ENCODE measurements at regions not wholly inside any gene's neighbourhood (a gene's known extent, or its start where the extent isn't known, plus 50 kb on each side); places are given as distances from the start of the nearest gene placed in this dataset.

DNA sequence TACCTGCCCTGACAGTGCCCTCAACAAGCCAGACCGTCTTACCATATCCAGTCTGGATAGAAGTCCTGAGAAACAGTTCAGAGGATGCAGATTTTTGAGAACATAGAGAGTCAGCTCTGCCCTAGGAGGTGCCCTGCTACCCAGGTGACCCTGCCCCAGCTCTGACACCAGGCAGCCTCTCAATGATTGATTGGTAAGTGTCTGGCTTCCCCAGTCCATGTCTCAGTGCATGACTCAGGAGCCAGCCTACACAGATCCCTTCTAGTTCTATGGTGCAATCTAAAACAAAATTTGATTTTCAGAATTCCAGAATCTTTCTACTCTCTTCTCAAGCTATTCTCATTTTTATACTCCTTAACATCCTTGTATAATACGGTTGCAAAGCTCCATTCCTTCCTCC is 292.1 kb downstream of the VPS13C start:
- Mint-ChIP-seq H3K4me3 (no peak overlapping the region), H3K27me3 (peaks cover 24 to 41% of the 10 kb centered on the region in 2 donors), H3K36me3 (peaks cover 0 to 3% (median 0%) of the 10 kb centered on the region in 3 donors), H3K9me3 (peaks cover 12 to 25% (median 16%) of the 10 kb centered on the region in 5 donors), H3K27ac (no peak overlapping the region), H3K4me1 (no peaks in the 10 kb centered on the region)
- Histone ChIP-seq H3K27me3 (ENCODE audit: insufficient read depth, low read length, poor library complexity, severe bottlenecking) (no peaks in the 10 kb centered on the region), H3K27ac (ENCODE audit: low read depth, low read length) (no peak overlapping the region), H3K36me3 (ENCODE audit: insufficient read depth, low read length) (no peaks in the 10 kb centered on the region), H3K4me3 (ENCODE audit: low read length) (no peak overlapping the region), H3K9me3 (ENCODE audit: low read length) (no peaks in the 10 kb centered on the region), H3K4me1 (ENCODE audit: insufficient read depth, low read length) (no peaks in the 10 kb centered on the region)
- no peak for DNase-seq
- ChIA-PET CTCF (no interaction called here), POLR2A (no interaction called here)

- Mint-ChIP-seq H3K4me1 (no peaks in the 10 kb centered on the region), H3K27ac (no peak overlapping the region)
- POLR2A ChIA-PET, result no interaction called here
Measured at GRCh38 chr15:61764981-61765380, 295.3 kb downstream of the VPS13C start.

DNA sequence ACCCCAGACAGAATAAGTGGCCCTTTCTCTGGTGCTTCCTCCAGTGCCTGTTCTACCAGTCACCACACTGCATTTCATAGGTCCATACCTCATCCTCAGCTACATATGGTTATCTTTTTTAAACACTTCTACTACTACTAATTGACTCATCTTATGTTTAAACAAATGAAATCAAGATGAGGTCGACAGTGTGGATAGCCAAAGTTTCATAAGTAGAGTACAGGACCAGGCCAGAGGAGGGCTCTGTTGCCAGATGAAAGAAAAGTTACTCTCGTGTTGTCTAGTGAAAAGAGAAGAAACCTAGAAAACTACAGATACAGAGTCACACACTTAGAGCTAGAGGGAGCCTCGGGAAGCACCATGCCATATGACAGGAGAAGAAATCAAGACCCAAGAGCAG is 296.1 kb downstream of the VPS13C start:
- POLR2A ChIA-PET, result no interaction called here
- no peak for DNase-seq
- H3K27me3 ChIP-seq (ENCODE audit: insufficient read depth, low read length, poor library complexity, severe bottlenecking), result no peaks in the 10 kb centered on the region
- H3K27me3 Mint-ChIP-seq, result peaks cover 31 to 64% of the 10 kb centered on the region in 2 donors
- no peaks in the 10 kb centered on the region for H3K9me3 ChIP-seq (ENCODE audit: low read length)
- peaks cover 0 to 2% (median 0%) of the 10 kb centered on the region in 5 donors for H3K9me3 Mint-ChIP-seq
- CTCF ChIA-PET, result no interaction called here
- no peaks in the 10 kb centered on the region for H3K4me1 Mint-ChIP-seq
- H3K27ac Mint-ChIP-seq, result no peak overlapping the region
- no peaks in the 10 kb centered on the region for H3K4me1 ChIP-seq (ENCODE audit: insufficient read depth, low read length)
- H3K27ac ChIP-seq (ENCODE audit: low read depth, low read length), result no peak overlapping the region
- no peak overlapping the region for H3K4me3 Mint-ChIP-seq
- H3K36me3 Mint-ChIP-seq, result no peaks in the 10 kb centered on the region
- H3K4me3 ChIP-seq (ENCODE audit: low read length), result no peak overlapping the region
- no peaks in the 10 kb centered on the region for H3K36me3 ChIP-seq (ENCODE audit: insufficient read depth, low read length)

More at GRCh38 chr15:61764981-61765380, 295.3 kb downstream of the VPS13C start:
- H3K27me3 ChIP-seq (ENCODE audit: insufficient read depth, low read length, poor library complexity, severe bottlenecking), result no peaks in the 10 kb centered on the region
- no peaks in the 10 kb centered on the region for H3K4me1 ChIP-seq (ENCODE audit: insufficient read depth, low read length)
- Mint-ChIP-seq H3K4me3 (no peak overlapping the region), H3K36me3 (no peaks in the 10 kb centered on the region), H3K9me3 (peaks cover 0 to 4% (median 0%) of the 10 kb centered on the region in 5 donors), H3K27me3 (peaks cover 29 to 59% of the 10 kb centered on the region in 2 donors)
- no peak for DNase-seq
- H3K27ac ChIP-seq (ENCODE audit: low read depth, low read length), result no peak overlapping the region
- no peak overlapping the region for H3K4me3 ChIP-seq (ENCODE audit: low read length)
- no peaks in the 10 kb centered on the region for H3K36me3 ChIP-seq (ENCODE audit: insufficient read depth, low read length)
- H3K9me3 ChIP-seq (ENCODE audit: low read length), result no peaks in the 10 kb centered on the region
- CTCF ChIA-PET, result no interaction called here

GRCh38 chr15:61762676-61763075 is 297.6 kb downstream of the VPS13C start:
- H3K27me3 Mint-ChIP-seq, result peaks cover 25 to 64% of the 10 kb centered on the region in 2 donors
- no peak overlapping the region for H3K4me3 Mint-ChIP-seq
- H3K27ac Mint-ChIP-seq, result no peak overlapping the region
- no peaks in the 10 kb centered on the region for H3K4me1 ChIP-seq (ENCODE audit: insufficient read depth, low read length)
- H3K4me1 Mint-ChIP-seq, result no peaks in the 10 kb centered on the region
- H3K4me3 ChIP-seq (ENCODE audit: low read length), result no peak overlapping the region
- H3K36me3 Mint-ChIP-seq, result no peaks in the 10 kb centered on the region
- no peaks in the 10 kb centered on the region for H3K36me3 ChIP-seq (ENCODE audit: insufficient read depth, low read length)
- H3K9me3 ChIP-seq (ENCODE audit: low read length), result no peaks in the 10 kb centered on the region
- POLR2A ChIA-PET, result no interaction called here
- CTCF ChIA-PET, result no interaction called here
- H3K27ac ChIP-seq (ENCODE audit: low read depth, low read length), result no peak overlapping the region
- H3K27me3 ChIP-seq (ENCODE audit: insufficient read depth, low read length, poor library complexity, severe bottlenecking), result no peaks in the 10 kb centered on the region
- no peak for DNase-seq
- no peaks in the 10 kb centered on the region for H3K9me3 Mint-ChIP-seq

DNA sequence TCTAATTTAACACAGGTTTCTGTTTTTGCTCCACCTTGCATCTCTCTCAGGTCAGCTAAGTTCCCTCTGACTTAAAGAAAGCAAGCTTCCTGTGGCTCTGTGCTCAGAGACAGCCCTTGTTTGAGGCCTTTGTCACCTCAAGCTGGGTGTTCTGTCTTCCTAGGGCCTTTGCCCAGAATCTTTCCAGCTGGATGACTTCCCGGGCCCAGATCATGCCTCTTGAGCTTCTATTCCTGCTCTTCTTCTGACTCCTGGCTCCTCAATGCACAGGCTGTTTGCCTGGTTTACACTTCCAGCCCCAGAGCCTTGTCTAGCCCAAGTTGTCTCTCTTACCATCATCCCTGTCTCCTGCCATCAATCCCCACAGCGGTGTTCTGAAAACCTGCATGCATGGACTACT is 300.6 kb downstream of the VPS13C start:
- Mint-ChIP-seq H3K27me3 (peaks cover 18 to 57% of the 10 kb centered on the region in 2 donors), H3K4me3 (no peak overlapping the region), H3K4me1 (no peaks in the 10 kb centered on the region), H3K36me3 (no peaks in the 10 kb centered on the region), H3K27ac (no peak overlapping the region), H3K9me3 (no peaks in the 10 kb centered on the region)
- DNase-seq, result no peak
- Histone ChIP-seq H3K27ac (ENCODE audit: low read depth, low read length) (no peak overlapping the region), H3K27me3 (ENCODE audit: insufficient read depth, low read length, poor library complexity, severe bottlenecking) (no peaks in the 10 kb centered on the region), H3K36me3 (ENCODE audit: insufficient read depth, low read length) (no peaks in the 10 kb centered on the region), H3K4me3 (ENCODE audit: low read length) (no peak overlapping the region), H3K4me1 (ENCODE audit: insufficient read depth, low read length) (no peaks in the 10 kb centered on the region), H3K9me3 (ENCODE audit: low read length) (no peaks in the 10 kb centered on the region)
- POLR2A ChIA-PET, result no interaction called here
- CTCF ChIA-PET, result no interaction called here

DNA sequence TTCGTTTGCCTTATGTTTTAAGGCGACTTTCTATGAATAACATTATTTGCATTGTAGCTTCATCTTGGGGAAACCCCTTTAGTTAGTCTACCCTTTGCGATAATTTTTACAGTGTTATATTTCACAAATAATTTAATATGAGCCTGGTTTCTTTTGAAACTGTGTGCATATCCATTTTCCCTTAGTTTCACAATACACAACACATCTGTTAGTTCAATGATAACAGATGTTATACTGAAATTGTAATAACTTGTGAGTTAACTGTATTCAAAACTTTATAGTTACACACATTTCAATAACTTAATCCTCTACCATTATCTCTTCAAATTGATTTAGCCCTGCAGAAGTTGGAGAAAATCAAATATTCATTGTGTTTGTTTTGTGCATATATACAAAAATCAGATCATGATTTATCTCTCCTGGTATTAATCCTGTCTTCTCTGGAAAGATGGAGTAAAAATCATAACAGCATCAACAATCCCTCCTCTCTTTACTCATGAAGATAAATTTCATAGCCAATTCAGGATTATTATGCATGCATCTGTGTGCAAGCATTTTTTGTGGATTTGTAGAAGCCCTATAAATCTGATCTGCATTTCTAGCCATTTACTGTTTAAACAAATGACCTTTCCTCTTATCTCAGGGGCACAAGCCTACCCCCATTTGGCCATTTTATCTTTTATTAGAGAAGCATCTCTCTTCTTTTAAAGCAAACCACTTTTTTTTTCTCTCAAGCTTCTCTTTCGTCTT is 304.0 kb downstream of the VPS13C start:
- no peaks in the 10 kb centered on the region for H3K4me1 Mint-ChIP-seq
- H3K9me3 Mint-ChIP-seq, result no peaks in the 10 kb centered on the region

DNA sequence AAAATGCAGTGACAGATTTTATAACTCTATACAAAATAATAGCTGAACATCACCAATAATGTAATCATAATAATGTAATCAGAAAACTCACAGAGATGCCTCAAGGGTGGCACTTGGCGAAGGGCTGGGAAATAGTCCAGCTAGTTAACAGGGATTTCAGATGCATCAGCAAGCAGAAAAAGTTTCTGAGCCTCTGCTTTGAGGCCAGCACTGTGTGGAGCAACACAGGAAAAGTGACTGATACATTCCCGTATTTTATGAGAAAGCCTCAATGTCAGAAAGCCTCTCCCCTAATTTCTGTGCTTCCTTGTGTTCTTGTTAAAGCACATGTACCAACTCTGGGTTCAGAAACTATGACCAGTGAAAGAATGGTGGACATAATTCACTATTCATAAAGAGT is 304.8 kb downstream of the VPS13C start:
- ChIA-PET POLR2A (no interaction called here), CTCF (no interaction called here)
- no peak for DNase-seq
- no peak overlapping the region for H3K4me3 ChIP-seq (ENCODE audit: low read length)
- Mint-ChIP-seq H3K36me3 (no peaks in the 10 kb centered on the region), H3K27ac (no peak overlapping the region), H3K4me1 (no peaks in the 10 kb centered on the region), H3K27me3 (peaks cover 4 to 34% of the 10 kb centered on the region in 2 donors), H3K4me3 (no peak overlapping the region), H3K9me3 (no peaks in the 10 kb centered on the region)
- no peak overlapping the region for H3K27ac ChIP-seq (ENCODE audit: low read depth, low read length)
- H3K27me3 ChIP-seq (ENCODE audit: insufficient read depth, low read length, poor library complexity, severe bottlenecking), result no peaks in the 10 kb centered on the region
- H3K9me3 ChIP-seq (ENCODE audit: low read length), result no peaks in the 10 kb centered on the region
- H3K36me3 ChIP-seq (ENCODE audit: insufficient read depth, low read length), result no peaks in the 10 kb centered on the region
- no peaks in the 10 kb centered on the region for H3K4me1 ChIP-seq (ENCODE audit: insufficient read depth, low read length)

More for the DNA sequence above, 304.0 kb downstream of the VPS13C start:
- H3K27ac Mint-ChIP-seq, result no peak overlapping the region
- DNase-seq, result no peak
- ChIA-PET CTCF (no interaction called here), POLR2A (no interaction called here)
- H3K27me3 ChIP-seq (ENCODE audit: insufficient read depth, low read length, poor library complexity, severe bottlenecking), result no peaks in the 10 kb centered on the region
- H3K4me3 ChIP-seq (ENCODE audit: low read length), result no peak overlapping the region
- no peak overlapping the region for H3K4me3 Mint-ChIP-seq
- H3K36me3 ChIP-seq (ENCODE audit: insufficient read depth, low read length), result no peaks in the 10 kb centered on the region
- no peaks in the 10 kb centered on the region for H3K36me3 Mint-ChIP-seq
- no peak overlapping the region for H3K27ac ChIP-seq (ENCODE audit: low read depth, low read length)
- no peaks in the 10 kb centered on the region for H3K4me1 ChIP-seq (ENCODE audit: insufficient read depth, low read length)
- peaks cover 4 to 40% of the 10 kb centered on the region in 2 donors for H3K27me3 Mint-ChIP-seq
- no peaks in the 10 kb centered on the region for H3K9me3 ChIP-seq (ENCODE audit: low read length)

- H3K9me3 Mint-ChIP-seq, result no peaks in the 10 kb centered on the region
- POLR2A ChIA-PET, result no interaction called here
Measured at GRCh38 chr15:61753018-61753710, 307.1 kb downstream of the VPS13C start.

More at GRCh38 chr15:61753018-61753710, 307.1 kb downstream of the VPS13C start:
- Mint-ChIP-seq H3K27me3 (peaks cover 7 to 29% of the 10 kb centered on the region in 2 donors), H3K36me3 (no peaks in the 10 kb centered on the region), H3K27ac (no peak overlapping the region), H3K4me3 (no peak overlapping the region), H3K4me1 (no peaks in the 10 kb centered on the region)
- no peaks in the 10 kb centered on the region for H3K4me1 ChIP-seq (ENCODE audit: insufficient read depth, low read length)
- DNase-seq, result no peak
- H3K4me3 ChIP-seq (ENCODE audit: low read length), result no peak overlapping the region
- H3K27ac ChIP-seq (ENCODE audit: low read depth, low read length), result no peak overlapping the region
- no peaks in the 10 kb centered on the region for H3K36me3 ChIP-seq (ENCODE audit: insufficient read depth, low read length)
- CTCF ChIA-PET, result no interaction called here
- H3K9me3 ChIP-seq (ENCODE audit: low read length), result no peaks in the 10 kb centered on the region
- H3K27me3 ChIP-seq (ENCODE audit: insufficient read depth, low read length, poor library complexity, severe bottlenecking), result no peaks in the 10 kb centered on the region
